Fibroblast of skin of left quadriceps (primary cell): ENCODE measurements at regions not wholly inside any gene's neighbourhood (a gene's known extent, or its start where the extent isn't known, plus 50 kb on each side); places are given as distances from the start of the nearest gene placed in this dataset.

Experiments
- DNase-seq, 2 experiments: peaks; one replicate each; pipeline ENCODE4 v3.0.0-alpha.2; 2013; ENCODE audit warnings: low read depth in 2 of 2

- no peak for DNase-seq
These were observed 122.2 kb downstream of the ACTL8 start for GRCh38 chr1:17877316-17877715.

GRCh38 chr1:17877896-17878295, 122.8 kb downstream of the ACTL8 start:
- no peak for DNase-seq

GRCh38 chr1:17878837-17879236, 123.7 kb downstream of the ACTL8 start:
- DNase-seq, result no peak

GRCh38 chr1:17880449-17880848, 125.3 kb downstream of the ACTL8 start:
- no peak for DNase-seq

GRCh38 chr1:17881761-17882160, 126.6 kb downstream of the ACTL8 start:
- no peak for DNase-seq

- DNase-seq, result no peak
These were observed 128.0 kb downstream of the ACTL8 start for GRCh38 chr1:17883136-17883535.

GRCh38 chr1:17883662-17884395, 128.7 kb downstream of the ACTL8 start:
- DNase-seq, result no peak

- DNase-seq, result no peak
These were observed 130.7 kb downstream of the ACTL8 start for GRCh38 chr1:17885663-17886320.

GRCh38 chr1:17886386-17886785, 131.3 kb downstream of the ACTL8 start:
- DNase-seq, result no peak

GRCh38 chr1:17886838-17887441, 131.8 kb downstream of the ACTL8 start:
- DNase-seq, result no peak

- DNase-seq, result no peak
These were observed 132.7 kb downstream of the ACTL8 start for GRCh38 chr1:17887661-17888371.

- no peak for DNase-seq
These were observed 135.1 kb downstream of the ACTL8 start for GRCh38 chr1:17890056-17890814.

GRCh38 chr1:17890815-17891191, 135.7 kb downstream of the ACTL8 start:
- DNase-seq, result no peak

- DNase-seq, result no peak
These were observed 136.3 kb downstream of the ACTL8 start for GRCh38 chr1:17891205-17892110.

GRCh38 chr1:17892225-17892624, 137.1 kb downstream of the ACTL8 start:
- no peak for DNase-seq

- DNase-seq, result no peak
These were observed 137.7 kb downstream of the ACTL8 start for GRCh38 chr1:17892851-17893250.

- DNase-seq, result no peak
These were observed 138.9 kb downstream of the ACTL8 start for GRCh38 chr1:17893891-17894631.

GRCh38 chr1:17895401-17895800, 140.3 kb downstream of the ACTL8 start:
- DNase-seq, result no peak

GRCh38 chr1:17895986-17896385, 140.9 kb downstream of the ACTL8 start:
- no peak for DNase-seq

GRCh38 chr1:17903386-17903785, 148.3 kb downstream of the ACTL8 start:
- no peak for DNase-seq
